ENCODE measurements at regions not wholly inside any gene's neighbourhood (a gene's known extent, or its start where the extent isn't known, plus 50 kb on each side); places are given as distances from the start of the nearest gene placed in this dataset.

DNA sequence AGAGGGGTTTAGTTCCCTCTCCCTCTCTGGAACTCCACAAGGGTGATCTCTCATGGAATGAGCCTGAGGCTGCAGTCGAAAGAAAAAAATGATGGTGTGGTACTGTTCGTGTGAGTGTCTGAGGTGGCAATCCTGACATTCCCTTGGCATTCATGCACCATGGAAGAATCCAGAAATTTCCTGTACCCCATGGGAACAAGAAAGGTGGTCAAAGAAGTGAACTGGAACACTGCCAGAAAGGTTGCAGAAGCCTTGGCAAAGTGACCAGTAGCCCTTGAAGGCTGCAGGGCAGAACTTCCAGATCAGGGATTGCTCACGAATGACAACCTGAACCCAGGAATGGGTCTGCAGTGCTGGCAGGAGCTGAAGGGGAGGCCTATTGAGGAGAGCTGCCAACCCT lies 394.7 kb downstream of the CD83 start:
- H3K27me3 ChIP-seq (ENCODE audit: insufficient read depth) = no peaks in the 10 kb centered on the region
- no peak overlapping the region for H2AFZ ChIP-seq (ENCODE audit: low read depth)
- H3K27ac ChIP-seq (ENCODE audit: low read depth in 2 of 2, low read length in 1 of 2) = no peak overlapping the region
- H3K9me3 ChIP-seq = no peaks in the 10 kb centered on the region
- no peak for TF ChIP-seq JUND (IDR thresholded peaks at IDR 0.05)
- no peak for TF ChIP-seq FOXJ3 (CRISPR knock-in tag; IDR thresholded peaks at IDR 0.05)
- TF ChIP-seq, protein P1, sequence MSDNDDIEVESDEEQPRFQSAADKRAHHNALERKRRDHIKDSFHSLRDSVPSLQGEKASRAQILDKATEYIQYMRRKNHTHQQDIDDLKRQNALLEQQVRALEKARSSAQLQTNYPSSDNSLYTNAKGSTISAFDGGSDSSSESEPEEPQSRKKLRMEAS (IDR thresholded peaks at IDR 0.05; ENCODE audit: low read depth) = no peak
- no peak for TF ChIP-seq FOXM1 (IDR thresholded peaks at IDR 0.05; ENCODE audit: low read depth)
- TF ChIP-seq, protein P2, sequence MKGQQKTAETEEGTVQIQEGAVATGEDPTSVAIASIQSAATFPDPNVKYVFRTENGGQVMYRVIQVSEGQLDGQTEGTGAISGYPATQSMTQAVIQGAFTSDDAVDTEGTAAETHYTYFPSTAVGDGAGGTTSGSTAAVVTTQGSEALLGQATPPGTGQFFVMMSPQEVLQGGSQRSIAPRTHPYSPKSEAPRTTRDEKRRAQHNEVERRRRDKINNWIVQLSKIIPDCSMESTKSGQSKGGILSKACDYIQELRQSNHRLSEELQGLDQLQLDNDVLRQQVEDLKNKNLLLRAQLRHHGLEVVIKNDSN (IDR thresholded peaks at IDR 0.05; ENCODE audit: borderline replicate concordance, low read depth) = no peak
- TF ChIP-seq RFX5 (IDR thresholded peaks at IDR 0.05; ENCODE audit: low read length) = no peak
- TF ChIP-seq FOSL2 (IDR thresholded peaks at IDR 0.05; ENCODE audit: borderline replicate concordance, low read depth) = no peak
- TF ChIP-seq, protein P3, sequence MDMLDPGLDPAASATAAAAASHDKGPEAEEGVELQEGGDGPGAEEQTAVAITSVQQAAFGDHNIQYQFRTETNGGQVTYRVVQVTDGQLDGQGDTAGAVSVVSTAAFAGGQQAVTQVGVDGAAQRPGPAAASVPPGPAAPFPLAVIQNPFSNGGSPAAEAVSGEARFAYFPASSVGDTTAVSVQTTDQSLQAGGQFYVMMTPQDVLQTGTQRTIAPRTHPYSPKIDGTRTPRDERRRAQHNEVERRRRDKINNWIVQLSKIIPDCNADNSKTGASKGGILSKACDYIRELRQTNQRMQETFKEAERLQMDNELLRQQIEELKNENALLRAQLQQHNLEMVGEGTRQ (IDR thresholded peaks at IDR 0.05; ENCODE audit: borderline replicate concordance, low read depth, low read length) = no peak
- TF ChIP-seq, protein P4, sequence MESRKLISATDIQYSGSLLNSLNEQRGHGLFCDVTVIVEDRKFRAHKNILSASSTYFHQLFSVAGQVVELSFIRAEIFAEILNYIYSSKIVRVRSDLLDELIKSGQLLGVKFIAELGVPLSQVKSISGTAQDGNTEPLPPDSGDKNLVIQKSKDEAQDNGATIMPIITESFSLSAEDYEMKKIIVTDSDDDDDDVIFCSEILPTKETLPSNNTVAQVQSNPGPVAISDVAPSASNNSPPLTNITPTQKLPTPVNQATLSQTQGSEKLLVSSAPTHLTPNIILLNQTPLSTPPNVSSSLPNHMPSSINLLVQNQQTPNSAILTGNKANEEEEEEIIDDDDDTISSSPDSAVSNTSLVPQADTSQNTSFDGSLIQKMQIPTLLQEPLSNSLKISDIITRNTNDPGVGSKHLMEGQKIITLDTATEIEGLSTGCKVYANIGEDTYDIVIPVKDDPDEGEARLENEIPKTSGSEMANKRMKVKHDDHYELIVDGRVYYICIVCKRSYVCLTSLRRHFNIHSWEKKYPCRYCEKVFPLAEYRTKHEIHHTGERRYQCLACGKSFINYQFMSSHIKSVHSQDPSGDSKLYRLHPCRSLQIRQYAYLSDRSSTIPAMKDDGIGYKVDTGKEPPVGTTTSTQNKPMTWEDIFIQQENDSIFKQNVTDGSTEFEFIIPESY (IDR thresholded peaks at IDR 0.05; ENCODE audit: borderline replicate concordance, low read depth) = no peak
- TF ChIP-seq, protein P5, sequence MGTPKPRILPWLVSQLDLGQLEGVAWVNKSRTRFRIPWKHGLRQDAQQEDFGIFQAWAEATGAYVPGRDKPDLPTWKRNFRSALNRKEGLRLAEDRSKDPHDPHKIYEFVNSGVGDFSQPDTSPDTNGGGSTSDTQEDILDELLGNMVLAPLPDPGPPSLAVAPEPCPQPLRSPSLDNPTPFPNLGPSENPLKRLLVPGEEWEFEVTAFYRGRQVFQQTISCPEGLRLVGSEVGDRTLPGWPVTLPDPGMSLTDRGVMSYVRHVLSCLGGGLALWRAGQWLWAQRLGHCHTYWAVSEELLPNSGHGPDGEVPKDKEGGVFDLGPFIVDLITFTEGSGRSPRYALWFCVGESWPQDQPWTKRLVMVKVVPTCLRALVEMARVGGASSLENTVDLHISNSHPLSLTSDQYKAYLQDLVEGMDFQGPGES (IDR thresholded peaks at IDR 0.05; ENCODE audit: low read depth, low read length) = no peak
- no peak for TF ChIP-seq CHD2 (IDR thresholded peaks at IDR 0.05; ENCODE audit: low read length, partially characterized antibody)
- no peak for TF ChIP-seq GABPA (IDR thresholded peaks at IDR 0.05; ENCODE audit: low read depth)
- TF ChIP-seq NRF1 (IDR thresholded peaks at IDR 0.05; ENCODE audit: low read depth, low read length) = no peak
- TF ChIP-seq ELF1 (IDR thresholded peaks at IDR 0.05) = no peak
- TF ChIP-seq, protein P6, sequence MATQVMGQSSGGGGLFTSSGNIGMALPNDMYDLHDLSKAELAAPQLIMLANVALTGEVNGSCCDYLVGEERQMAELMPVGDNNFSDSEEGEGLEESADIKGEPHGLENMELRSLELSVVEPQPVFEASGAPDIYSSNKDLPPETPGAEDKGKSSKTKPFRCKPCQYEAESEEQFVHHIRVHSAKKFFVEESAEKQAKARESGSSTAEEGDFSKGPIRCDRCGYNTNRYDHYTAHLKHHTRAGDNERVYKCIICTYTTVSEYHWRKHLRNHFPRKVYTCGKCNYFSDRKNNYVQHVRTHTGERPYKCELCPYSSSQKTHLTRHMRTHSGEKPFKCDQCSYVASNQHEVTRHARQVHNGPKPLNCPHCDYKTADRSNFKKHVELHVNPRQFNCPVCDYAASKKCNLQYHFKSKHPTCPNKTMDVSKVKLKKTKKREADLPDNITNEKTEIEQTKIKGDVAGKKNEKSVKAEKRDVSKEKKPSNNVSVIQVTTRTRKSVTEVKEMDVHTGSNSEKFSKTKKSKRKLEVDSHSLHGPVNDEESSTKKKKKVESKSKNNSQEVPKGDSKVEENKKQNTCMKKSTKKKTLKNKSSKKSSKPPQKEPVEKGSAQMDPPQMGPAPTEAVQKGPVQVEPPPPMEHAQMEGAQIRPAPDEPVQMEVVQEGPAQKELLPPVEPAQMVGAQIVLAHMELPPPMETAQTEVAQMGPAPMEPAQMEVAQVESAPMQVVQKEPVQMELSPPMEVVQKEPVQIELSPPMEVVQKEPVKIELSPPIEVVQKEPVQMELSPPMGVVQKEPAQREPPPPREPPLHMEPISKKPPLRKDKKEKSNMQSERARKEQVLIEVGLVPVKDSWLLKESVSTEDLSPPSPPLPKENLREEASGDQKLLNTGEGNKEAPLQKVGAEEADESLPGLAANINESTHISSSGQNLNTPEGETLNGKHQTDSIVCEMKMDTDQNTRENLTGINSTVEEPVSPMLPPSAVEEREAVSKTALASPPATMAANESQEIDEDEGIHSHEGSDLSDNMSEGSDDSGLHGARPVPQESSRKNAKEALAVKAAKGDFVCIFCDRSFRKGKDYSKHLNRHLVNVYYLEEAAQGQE (IDR thresholded peaks at IDR 0.05; ENCODE audit: low read depth, low read length) = no peak
- TF ChIP-seq NFIC (IDR thresholded peaks at IDR 0.05; ENCODE audit: borderline replicate concordance) = no peak
- no peak for TF ChIP-seq YY1 (IDR thresholded peaks at IDR 0.05; ENCODE audit: low read depth)
- H4K20me1 ChIP-seq (ENCODE audit: insufficient read depth) = no peaks in the 10 kb centered on the region
- 46% methylated on average over 3 of the region's 3 CpGs for WGBS (ENCODE audit: low lambda C conversion rate)
- no peak overlapping the region for H3K4me3 ChIP-seq (ENCODE audit: low read depth in 2 of 2, low read length in 1 of 2)
- no peaks in the 10 kb centered on the region for H3K9me2 ChIP-seq
- ChIA-PET POLR2A (no interaction called here), CTCF (interaction anchor here (1.0 kb wide), 1 partner anchor 11 kb away, joined by 3 read pairs; no protein-coding TSS in a partner anchor)
- no peak overlapping the region for H3K9ac ChIP-seq
- no peak for DNase-seq
- no peaks in the 10 kb centered on the region for H3F3A ChIP-seq (replicated peaks; ENCODE audit: insufficient read depth)
- H3K4me2 ChIP-seq = no peak overlapping the region
- no peaks in the 10 kb centered on the region for H3K79me2 ChIP-seq (ENCODE audit: insufficient read depth)
- no peaks in the 10 kb centered on the region; a peak in 1 of 4 replicates for H3K4me1 ChIP-seq (ENCODE audit: control insufficient read depth in 1 of 2, insufficient read depth in 2 of 2, low read depth in 1 of 2, low read length in 1 of 2)
- no peaks in the 10 kb centered on the region for H3K36me3 ChIP-seq (replicated peaks in 1 of 2; ENCODE audit: control insufficient read depth in 1 of 2, insufficient read depth in 2 of 2, low read length in 1 of 2)

All from SK-N-SH (cell line).